Hepatocyte (in vitro differentiated cells): ENCODE measurements at regions not wholly inside any gene's neighbourhood (a gene's known extent, or its start where the extent isn't known, plus 50 kb on each side); places are given as distances from the start of the nearest gene placed in this dataset.

Experiments used
- CTCF ChIP-seq: fragments of 200-600 bp; sonication (generic); IDR thresholded peaks from 2 replicates; pipeline ENCODE4 v1.5.1; 2016; ENCODE audit warnings: antibody characterized with exemption, mild to moderate bottlenecking; ENCODE audit not compliant: poor library complexity
- EZH2 ChIP-seq: fragments of 200-600 bp; sonication (generic); IDR thresholded peaks from 2 replicates; pipeline ENCODE4 v1.6.1; 2016; ENCODE audit warnings: antibody characterized with exemption, mild to moderate bottlenecking, borderline replicate concordance
- EZH2phosphoT487 ChIP-seq: fragments of 200-600 bp; sonication (generic); IDR thresholded peaks from one replicate; pipeline ENCODE4 v1.6.1; 2018; ENCODE audit warnings: antibody characterized with exemption, mild to moderate bottlenecking, low read depth, moderate library complexity; ENCODE audit not compliant: unreplicated experiment, severe bottlenecking

DNA sequence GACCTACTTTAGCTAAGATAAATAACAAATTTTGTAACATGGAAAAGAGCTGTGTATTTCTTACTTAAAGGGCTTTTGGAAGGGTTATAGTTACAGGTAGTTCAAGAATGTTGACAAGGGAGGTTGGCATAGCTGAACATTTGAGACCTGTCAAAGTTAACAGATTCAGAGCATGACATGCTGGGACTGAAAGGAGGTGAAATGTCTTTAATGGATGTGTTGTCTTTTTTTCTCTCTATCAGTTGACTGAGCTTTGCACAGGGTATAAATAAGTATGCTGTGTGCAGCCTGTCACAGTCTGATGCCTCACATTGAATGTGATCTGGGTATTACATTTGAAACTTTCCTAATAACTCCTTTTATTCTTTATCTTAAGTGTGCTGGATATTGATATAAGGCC lies 411.9 kb upstream of the ZP4 start:
- TF ChIP-seq CTCF (no peak), EZH2 (no peak), EZH2phosphoT487 (no peak)
